Cardiac fibroblast (primary cell): ENCODE measurements at regions not wholly inside any gene's neighbourhood (a gene's known extent, or its start where the extent isn't known, plus 50 kb on each side); places are given as distances from the start of the nearest gene placed in this dataset.
"Not testable (repeated sequence)": the region's sequence is repeated elsewhere in the genome, so short reads cannot be mapped to it uniquely, and the experiment has no call there.

ENCODE experiments used
- DNase-seq, 2 donors: peaks; one replicate each; pipeline versions ENCODE4 v3.0.0 to v3.0.0-alpha.2; 2010; ENCODE audit warnings: low read depth in 2 of 2
- H3K4me3 ChIP-seq, 2 donors: replicated peaks in 1 of 2; 1 replicate in 1 of 2; 2 replicates in 1 of 2; pipeline ENCODE4 v1.5.1; 2011; ENCODE audit warnings: low read depth in 2 of 2, low read length in 2 of 2, mild to moderate bottlenecking in 2 of 2, moderate library complexity in 1 of 2
- CTCF ChIP-seq: IDR thresholded peaks from one replicate; pipeline ENCODE4 v1.5.1; 2011; ENCODE audit warnings: low read depth, mild to moderate bottlenecking, low read length, inconsistent platforms

- TF ChIP-seq CTCF = no peak
- no peak overlapping the region for H3K4me3 ChIP-seq
- no peak for DNase-seq
These were observed 570.4 kb upstream of the GALNTL6 start for GRCh38 chr4:171242831-171243230.

- TF ChIP-seq CTCF = no peak
- H3K4me3 ChIP-seq = no peak overlapping the region
- no peak for DNase-seq
These were observed 574.0 kb upstream of the GALNTL6 start for GRCh38 chr4:171239196-171239595.

GRCh38 chr4:171235521-171235920 lies 577.7 kb upstream of the GALNTL6 start:
- H3K4me3 ChIP-seq = no peak overlapping the region
- no peak for TF ChIP-seq CTCF
- DNase-seq = no peak

- H3K4me3 ChIP-seq, DNase-seq: not testable (repeated sequence)
These were observed 583.9 kb upstream of the GALNTL6 start for GRCh38 chr4:171229354-171229753.

- no peak for TF ChIP-seq CTCF
- DNase-seq = no peak
- no peak overlapping the region for H3K4me3 ChIP-seq
These were observed 592.0 kb upstream of the GALNTL6 start for GRCh38 chr4:171221181-171221580.

- peak in 1 of 2 donors; percentile 0 for DNase-seq
- TF ChIP-seq CTCF = no peak
- no peak overlapping the region for H3K4me3 ChIP-seq
These were observed 609.8 kb upstream of the GALNTL6 start for GRCh38 chr4:171203425-171203824.

GRCh38 chr4:171202908-171203307 lies 610.3 kb upstream of the GALNTL6 start:
- H3K4me3 ChIP-seq = no peak overlapping the region
- no peak for DNase-seq
- TF ChIP-seq CTCF = no peak
